SU-DHL-6 (cell line): ENCODE measurements at regions not wholly inside any gene's neighbourhood (a gene's known extent, or its start where the extent isn't known, plus 50 kb on each side); places are given as distances from the start of the nearest gene placed in this dataset.

ENCODE experiments used
- H2AFZ ChIP-seq: fragments of 200-600 bp; sonication (generic); 2 replicates; pipeline ENCODE4 v1.6.1; 2014; ENCODE audit warnings: low read depth, mild to moderate bottlenecking, moderate library complexity, mixed read lengths, antibody characterized with exemption, low read length; ENCODE audit not compliant: severe bottlenecking
- H3F3A ChIP-seq: fragments of 200-600 bp; shearing (Covaris generic); 2 replicates; pipeline ENCODE4 v1.6.0; 2016; ENCODE audit warnings: antibody characterized with exemption, mild to moderate bottlenecking; ENCODE audit not compliant: insufficient read depth
- H3K27ac ChIP-seq: fragments of 200-600 bp; sonication (generic); 2 replicates; pipeline ENCODE4 v1.5.1; 2016; ENCODE audit warnings: low read depth, mild to moderate bottlenecking, low read length, moderate library complexity, mixed read lengths
- H3K27me3 ChIP-seq: fragments of 200-600 bp; sonication (generic), shearing (Covaris generic); 2 replicates; pipeline ENCODE4 v1.6.0; 2014; ENCODE audit warnings: mild to moderate bottlenecking, low read length
- H3K36me3 ChIP-seq: fragments of 200-600 bp; sonication (generic); 2 replicates; pipeline ENCODE4 v1.6.1; 2014; ENCODE audit warnings: mild to moderate bottlenecking, low read length, mixed read lengths
- H3K4me2 ChIP-seq: fragments of 300-600, 200-600 bp; shearing (Covaris generic), sonication (generic); 2 replicates; pipeline ENCODE4 v1.6.0; 2014; ENCODE audit warnings: low read length, low read depth, mild to moderate bottlenecking; ENCODE audit not compliant: poor library complexity, severe bottlenecking
- H3K4me3 ChIP-seq: fragments of 200-600 bp; sonication (generic); 2 replicates; pipeline ENCODE4 v1.5.1; 2014; ENCODE audit warnings: antibody characterized with exemption, low read length, mild to moderate bottlenecking, mixed read lengths; ENCODE audit not compliant: insufficient read depth, poor library complexity, severe bottlenecking
- H3K79me2 ChIP-seq: fragments of 200-600 bp; sonication (generic); 2 replicates; pipeline ENCODE4 v1.6.1; 2014; ENCODE audit warnings: mild to moderate bottlenecking, low read length, moderate library complexity; ENCODE audit not compliant: insufficient read depth
- H3K9ac ChIP-seq: fragments of 200-600 bp; sonication (generic); 2 replicates; pipeline ENCODE4 v1.7.0; 2014; ENCODE audit warnings: mild to moderate bottlenecking, low read length
- H3K9me2 ChIP-seq: fragments of 200-600 bp; sonication (generic); replicated peaks from 2 replicates; pipeline ENCODE4 v1.6.1; 2014; ENCODE audit warnings: low read length; ENCODE audit not compliant: insufficient read depth
- H3K9me3 ChIP-seq: fragments of 200-600 bp; sonication (generic); 2 replicates; pipeline ENCODE4 v1.6.1; 2014; ENCODE audit warnings: low read length, mixed read lengths; ENCODE audit not compliant: insufficient read depth
- H4K20me1 ChIP-seq: fragments of 200-600 bp; sonication (generic); 2 replicates; pipeline ENCODE4 v1.6.1; 2014; ENCODE audit warnings: low read depth, mild to moderate bottlenecking, antibody characterized with exemption, low read length, moderate library complexity, mixed read lengths
- EZH2phosphoT487 ChIP-seq: fragments of 200-600 bp; sonication (generic), shearing (Covaris generic); conservative IDR thresholded peaks from 2 replicates; pipeline ENCODE4 v1.6.1; 2018; ENCODE audit warnings: mild to moderate bottlenecking, antibody characterized with exemption, low read length, moderate library complexity, mixed read lengths
- TF ChIP-seq, protein P1 (sequence below): fragments of 200-600 bp; sonication (generic); IDR thresholded peaks from one replicate; pipeline ENCODE4 v1.5.1; 2017; ENCODE audit warnings: antibody characterized with exemption, mild to moderate bottlenecking, low read length, moderate library complexity; ENCODE audit not compliant: insufficient read depth, poor library complexity, severe bottlenecking

DNA sequence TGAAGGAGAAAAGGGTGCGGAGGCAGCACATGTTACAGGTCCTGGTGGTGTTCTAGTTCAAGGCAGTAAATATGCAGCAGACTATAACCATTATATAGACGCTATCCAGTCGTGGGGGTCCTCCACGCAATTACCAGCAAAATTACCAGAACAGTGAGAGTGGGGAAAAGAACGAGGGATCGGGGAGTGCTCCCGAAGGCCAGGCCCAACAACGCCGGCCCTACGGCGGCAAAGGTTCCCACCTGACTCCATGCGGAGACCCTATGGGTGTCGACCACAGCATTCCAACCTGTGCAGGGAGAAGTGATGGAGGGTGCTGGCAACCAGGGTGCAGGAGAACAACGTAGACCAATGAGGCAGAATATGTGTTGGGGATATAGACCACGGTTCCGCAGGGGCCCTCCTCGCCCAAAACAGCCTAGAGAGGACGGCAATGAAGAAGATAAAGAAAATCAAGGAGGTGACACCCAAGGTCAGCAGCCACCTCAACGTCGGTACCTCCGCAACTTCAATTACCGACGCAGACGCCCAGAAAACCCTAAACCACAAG is 89.0 kb upstream of the TPM1 start:
- H3K9me3 ChIP-seq: no peaks in the 10 kb centered on the region
- no peak overlapping the region for H3K4me3 ChIP-seq
- TF ChIP-seq EZH2phosphoT487: no peak
- TF ChIP-seq, protein P1, sequence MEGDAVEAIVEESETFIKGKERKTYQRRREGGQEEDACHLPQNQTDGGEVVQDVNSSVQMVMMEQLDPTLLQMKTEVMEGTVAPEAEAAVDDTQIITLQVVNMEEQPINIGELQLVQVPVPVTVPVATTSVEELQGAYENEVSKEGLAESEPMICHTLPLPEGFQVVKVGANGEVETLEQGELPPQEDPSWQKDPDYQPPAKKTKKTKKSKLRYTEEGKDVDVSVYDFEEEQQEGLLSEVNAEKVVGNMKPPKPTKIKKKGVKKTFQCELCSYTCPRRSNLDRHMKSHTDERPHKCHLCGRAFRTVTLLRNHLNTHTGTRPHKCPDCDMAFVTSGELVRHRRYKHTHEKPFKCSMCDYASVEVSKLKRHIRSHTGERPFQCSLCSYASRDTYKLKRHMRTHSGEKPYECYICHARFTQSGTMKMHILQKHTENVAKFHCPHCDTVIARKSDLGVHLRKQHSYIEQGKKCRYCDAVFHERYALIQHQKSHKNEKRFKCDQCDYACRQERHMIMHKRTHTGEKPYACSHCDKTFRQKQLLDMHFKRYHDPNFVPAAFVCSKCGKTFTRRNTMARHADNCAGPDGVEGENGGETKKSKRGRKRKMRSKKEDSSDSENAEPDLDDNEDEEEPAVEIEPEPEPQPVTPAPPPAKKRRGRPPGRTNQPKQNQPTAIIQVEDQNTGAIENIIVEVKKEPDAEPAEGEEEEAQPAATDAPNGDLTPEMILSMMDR: no peak
- no peaks in the 10 kb centered on the region for H3F3A ChIP-seq
- H3K9me2 ChIP-seq: no peaks in the 10 kb centered on the region
- no peak overlapping the region for H3K9ac ChIP-seq
- H3K4me2 ChIP-seq: no peak overlapping the region
- no peaks in the 10 kb centered on the region for H3K27me3 ChIP-seq
- no peak overlapping the region for H2AFZ ChIP-seq
- H4K20me1 ChIP-seq: no peaks in the 10 kb centered on the region
- no peak overlapping the region for H3K27ac ChIP-seq
- no peaks in the 10 kb centered on the region for H3K36me3 ChIP-seq
- H3K79me2 ChIP-seq: no peaks in the 10 kb centered on the region

DNA sequence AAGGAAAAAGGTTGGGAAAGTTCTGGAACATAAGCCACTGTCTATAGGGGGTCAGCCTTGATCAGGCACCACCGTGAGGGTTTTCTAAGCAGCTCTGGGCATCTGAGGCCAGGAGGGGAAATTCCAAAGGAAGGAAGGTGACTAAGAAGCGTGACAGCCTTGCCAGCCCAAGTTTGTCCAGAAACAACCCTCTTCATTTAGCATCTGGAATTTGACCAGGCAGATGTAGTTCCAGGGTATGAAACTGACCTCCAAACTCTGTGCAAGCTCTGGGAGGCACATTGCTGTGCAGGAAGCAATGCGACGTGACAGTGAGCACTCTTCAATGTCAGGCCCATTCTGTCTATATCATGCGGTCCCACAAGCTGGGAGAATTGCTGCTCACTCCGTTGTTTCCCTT is 85.4 kb upstream of the TPM1 start:
- Histone ChIP-seq H3K79me2 (no peaks in the 10 kb centered on the region), H3K27ac (no peak overlapping the region), H3K9me2 (no peaks in the 10 kb centered on the region), H3F3A (no peaks in the 10 kb centered on the region), H3K27me3 (no peaks in the 10 kb centered on the region), H3K4me3 (no peak overlapping the region), H3K9ac (no peak overlapping the region), H3K9me3 (no peaks in the 10 kb centered on the region), H4K20me1 (no peaks in the 10 kb centered on the region), H2AFZ (no peak overlapping the region), H3K36me3 (no peaks in the 10 kb centered on the region), H3K4me2 (no peak overlapping the region)
- TF ChIP-seq, protein P1: no peak
- no peak for TF ChIP-seq EZH2phosphoT487

DNA sequence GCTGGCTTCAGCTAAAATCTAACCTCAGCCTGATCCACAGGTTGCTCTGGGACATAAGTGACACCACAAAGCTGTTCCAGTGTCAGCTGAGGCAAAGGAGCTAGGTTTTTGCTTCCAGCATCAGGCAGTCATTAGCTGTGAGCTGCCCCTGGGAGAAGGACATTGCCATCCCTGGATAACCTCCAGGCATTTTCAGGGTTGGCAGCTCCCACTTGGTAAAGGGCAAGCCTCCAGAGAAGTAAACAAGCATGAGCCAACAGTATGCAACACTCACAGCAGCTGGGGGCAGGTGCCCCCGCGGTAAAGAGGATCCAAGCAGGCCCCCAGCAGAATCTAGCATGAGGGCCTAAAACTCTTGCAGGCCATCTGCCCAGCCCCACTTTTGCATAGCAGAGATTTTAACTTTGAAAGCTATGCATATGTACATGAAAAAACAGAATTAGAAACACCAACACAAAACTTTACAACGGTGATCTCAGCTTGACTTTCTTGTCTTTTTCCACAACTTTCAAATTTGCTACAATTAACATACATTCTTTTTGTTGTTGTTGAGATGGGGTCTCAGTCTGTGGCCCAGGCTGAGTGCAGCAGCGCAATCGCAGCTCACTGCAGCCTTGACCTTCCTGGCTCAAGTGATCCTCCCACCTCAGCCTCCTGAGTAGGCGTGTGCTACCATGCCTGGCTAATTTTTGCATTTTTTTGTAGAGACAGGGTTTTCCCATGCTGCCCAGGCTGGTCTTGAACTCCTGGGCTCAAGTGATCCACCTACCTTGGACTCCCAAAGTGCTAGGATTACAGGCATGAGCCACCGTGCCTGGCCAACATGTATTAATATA is 83.8 kb upstream of the TPM1 start:
- no peaks in the 10 kb centered on the region for H3K9me3 ChIP-seq
- no peaks in the 10 kb centered on the region for H3F3A ChIP-seq
- H3K27me3 ChIP-seq: no peaks in the 10 kb centered on the region
- H3K79me2 ChIP-seq: no peaks in the 10 kb centered on the region
- H3K4me2 ChIP-seq: no peak overlapping the region
- no peaks in the 10 kb centered on the region for H3K36me3 ChIP-seq
- H4K20me1 ChIP-seq: no peaks in the 10 kb centered on the region
- no peak for TF ChIP-seq EZH2phosphoT487
- TF ChIP-seq, protein P1: no peak
- H3K9me2 ChIP-seq: no peaks in the 10 kb centered on the region
- H3K9ac ChIP-seq: no peak overlapping the region
- no peak overlapping the region for H2AFZ ChIP-seq
- H3K4me3 ChIP-seq: no peak overlapping the region
- H3K27ac ChIP-seq: no peak overlapping the region
